Astrocyte of the cerebellum (primary cell): ENCODE measurements at regions not wholly inside any gene's neighbourhood (a gene's known extent, or its start where the extent isn't known, plus 50 kb on each side); places are given as distances from the start of the nearest gene placed in this dataset.

Source experiments
- DNase-seq: peaks from one replicate; pipeline ENCODE4 v3.0.0-alpha.2; 2011; ENCODE audit warnings: low read depth
- H3K4me3 ChIP-seq: 2 replicates; pipeline ENCODE4 v1.5.1; 2011; ENCODE audit warnings: mild to moderate bottlenecking, low read depth, low read length, moderate library complexity
- in situ Hi-C: cut with HindIII; loops from 2 replicates; pipeline ENCODE4 v1.10.0; 2017; ENCODE audit warnings: low sequenced_read_pairs
- TF ChIP-seq, protein P1 (sequence below): IDR thresholded peaks from 2 replicates; pipeline ENCODE4 v1.5.1; 2012; ENCODE audit warnings: low read length, low read depth, moderate library complexity, mild to moderate bottlenecking; ENCODE audit errors: missing control alignments

DNA sequence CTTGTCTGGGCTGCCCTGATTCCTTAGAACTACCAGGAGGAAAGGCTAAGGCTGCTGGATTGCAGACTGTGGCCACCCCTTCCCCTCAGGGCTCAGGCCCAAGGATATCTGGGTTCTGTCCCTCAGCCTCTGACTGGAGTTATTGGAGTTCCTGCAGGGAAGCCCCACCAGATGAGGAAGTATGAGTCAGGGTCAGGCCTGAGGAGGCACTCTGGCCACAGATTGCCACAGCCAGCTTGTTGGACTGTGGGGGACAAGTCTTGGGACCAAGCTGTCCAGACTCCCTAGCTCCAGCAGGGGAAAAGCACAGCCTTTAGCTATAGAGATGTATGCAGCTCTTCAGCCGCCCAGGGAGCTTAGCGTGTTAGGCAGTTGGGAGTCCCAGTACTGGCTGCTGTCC lies 381.9 kb upstream of the TOM1L1 start:
- no peak overlapping the region for H3K4me3 ChIP-seq
- in situ Hi-C loops = no loop called here
- TF ChIP-seq, protein P1, sequence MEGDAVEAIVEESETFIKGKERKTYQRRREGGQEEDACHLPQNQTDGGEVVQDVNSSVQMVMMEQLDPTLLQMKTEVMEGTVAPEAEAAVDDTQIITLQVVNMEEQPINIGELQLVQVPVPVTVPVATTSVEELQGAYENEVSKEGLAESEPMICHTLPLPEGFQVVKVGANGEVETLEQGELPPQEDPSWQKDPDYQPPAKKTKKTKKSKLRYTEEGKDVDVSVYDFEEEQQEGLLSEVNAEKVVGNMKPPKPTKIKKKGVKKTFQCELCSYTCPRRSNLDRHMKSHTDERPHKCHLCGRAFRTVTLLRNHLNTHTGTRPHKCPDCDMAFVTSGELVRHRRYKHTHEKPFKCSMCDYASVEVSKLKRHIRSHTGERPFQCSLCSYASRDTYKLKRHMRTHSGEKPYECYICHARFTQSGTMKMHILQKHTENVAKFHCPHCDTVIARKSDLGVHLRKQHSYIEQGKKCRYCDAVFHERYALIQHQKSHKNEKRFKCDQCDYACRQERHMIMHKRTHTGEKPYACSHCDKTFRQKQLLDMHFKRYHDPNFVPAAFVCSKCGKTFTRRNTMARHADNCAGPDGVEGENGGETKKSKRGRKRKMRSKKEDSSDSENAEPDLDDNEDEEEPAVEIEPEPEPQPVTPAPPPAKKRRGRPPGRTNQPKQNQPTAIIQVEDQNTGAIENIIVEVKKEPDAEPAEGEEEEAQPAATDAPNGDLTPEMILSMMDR = no peak
- DNase-seq = no peak

DNA sequence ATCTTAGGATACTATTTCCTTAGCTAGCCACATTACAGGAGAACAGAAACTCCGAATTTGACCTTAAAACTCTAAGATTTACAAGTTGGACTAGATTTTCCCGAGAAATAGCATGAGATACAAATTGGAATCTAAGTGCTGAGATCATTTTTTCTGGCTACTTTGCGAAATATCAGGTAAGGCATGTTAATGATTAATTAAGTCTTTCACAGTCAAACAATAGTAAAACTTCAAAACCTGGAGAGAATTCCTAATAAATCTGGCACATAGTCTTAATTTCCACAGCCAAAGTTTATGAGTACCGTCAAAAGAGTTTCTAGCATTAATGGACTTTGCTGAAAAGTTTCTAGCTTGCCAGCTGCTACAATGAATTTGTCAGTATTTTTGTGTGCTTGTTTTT lies 379.5 kb upstream of the TOM1L1 start:
- DNase-seq = no peak
- in situ Hi-C loops = no loop called here
- TF ChIP-seq, protein P1 = no peak
- no peak overlapping the region for H3K4me3 ChIP-seq

DNA sequence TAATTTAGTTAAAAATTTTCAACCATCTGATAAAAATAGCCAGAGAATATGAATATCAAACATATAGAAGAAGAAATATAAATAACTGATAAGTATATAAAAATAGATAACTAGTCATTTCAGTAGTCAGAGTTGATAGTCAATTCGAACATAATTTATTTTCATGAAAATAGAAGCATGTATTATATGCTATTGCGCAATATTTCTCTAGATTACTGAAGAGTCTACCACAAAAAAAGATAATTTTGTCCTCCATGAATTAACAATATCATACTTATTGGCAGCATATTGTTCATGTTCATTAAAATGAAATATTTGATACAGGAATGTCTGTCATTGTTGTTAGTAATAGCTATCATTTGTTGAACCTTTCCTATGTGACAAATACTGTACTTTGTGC lies 376.2 kb upstream of the TOM1L1 start:
- in situ Hi-C loops = no loop called here

DNA sequence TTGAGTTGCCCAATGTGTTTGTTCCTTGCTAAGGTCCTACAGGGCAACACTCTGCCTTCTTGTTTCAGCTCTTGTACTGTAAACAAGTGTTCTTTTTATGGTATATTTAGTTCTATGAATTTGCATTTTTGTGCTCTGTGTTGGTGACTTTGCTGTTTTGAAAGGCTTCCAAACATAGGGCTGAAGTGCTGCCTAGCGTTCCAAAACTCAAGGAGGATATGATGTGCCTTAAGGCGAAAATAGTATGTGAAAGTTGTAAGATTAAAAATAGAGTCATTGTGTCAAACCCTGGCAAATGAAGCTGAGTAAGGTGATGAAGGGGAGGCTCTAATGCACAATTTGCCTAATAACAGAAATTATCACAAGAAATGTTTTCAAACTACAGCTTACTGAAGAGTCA lies 372.7 kb upstream of the TOM1L1 start:
- DNase-seq = no peak
- TF ChIP-seq, protein P1 = no peak
- in situ Hi-C loops = no loop called here
- H3K4me3 ChIP-seq = no peak overlapping the region

More for the DNA sequence above, 376.2 kb upstream of the TOM1L1 start:
- DNase-seq = no peak
- TF ChIP-seq, protein P1 = no peak
- no peak overlapping the region for H3K4me3 ChIP-seq

DNA sequence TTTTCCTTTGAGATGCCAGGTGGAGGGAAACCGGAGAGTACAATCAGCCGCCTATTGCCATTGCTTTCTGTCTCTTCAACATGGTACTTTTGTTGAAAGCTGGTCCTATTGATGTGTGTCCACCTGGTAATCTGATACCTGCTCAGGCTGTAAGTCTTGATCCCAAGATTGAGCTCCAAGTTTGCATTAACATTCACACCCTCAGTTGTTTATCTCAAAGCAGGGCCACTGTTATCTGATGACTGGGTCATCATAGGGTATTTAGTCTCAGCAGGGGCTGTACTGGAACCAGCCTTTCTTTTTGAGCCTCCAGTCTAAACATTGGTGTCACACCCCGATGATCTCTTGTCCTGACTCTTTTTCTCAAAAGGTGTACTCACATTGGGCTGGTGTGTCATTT lies 370.3 kb upstream of the TOM1L1 start:
- in situ Hi-C loops = no loop called here
- DNase-seq = no peak
- no peak overlapping the region for H3K4me3 ChIP-seq
- TF ChIP-seq, protein P1 = no peak

DNA sequence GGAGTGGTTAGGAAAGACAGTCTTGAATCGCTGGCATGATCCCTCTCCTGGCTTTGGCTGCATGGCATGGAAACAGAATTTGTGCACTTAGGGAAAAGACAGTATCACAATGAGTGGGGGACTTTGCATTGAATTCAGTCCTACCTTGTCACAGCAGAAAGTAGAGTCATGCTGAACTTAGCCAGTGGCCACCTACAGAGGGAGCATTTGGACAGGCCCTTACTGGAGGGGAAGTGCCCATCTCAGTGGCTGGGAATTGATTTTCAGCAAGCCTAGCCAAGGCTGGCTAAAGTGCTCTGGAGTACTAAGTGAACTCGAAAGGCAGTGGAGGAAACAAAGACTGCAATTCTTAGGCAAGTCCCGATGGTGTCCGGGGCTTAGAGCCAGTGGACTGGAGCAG lies 364.3 kb upstream of the TOM1L1 start:
- in situ Hi-C loops = no loop called here
- TF ChIP-seq, protein P1 = no peak
- no peak overlapping the region for H3K4me3 ChIP-seq
- no peak for DNase-seq

DNA sequence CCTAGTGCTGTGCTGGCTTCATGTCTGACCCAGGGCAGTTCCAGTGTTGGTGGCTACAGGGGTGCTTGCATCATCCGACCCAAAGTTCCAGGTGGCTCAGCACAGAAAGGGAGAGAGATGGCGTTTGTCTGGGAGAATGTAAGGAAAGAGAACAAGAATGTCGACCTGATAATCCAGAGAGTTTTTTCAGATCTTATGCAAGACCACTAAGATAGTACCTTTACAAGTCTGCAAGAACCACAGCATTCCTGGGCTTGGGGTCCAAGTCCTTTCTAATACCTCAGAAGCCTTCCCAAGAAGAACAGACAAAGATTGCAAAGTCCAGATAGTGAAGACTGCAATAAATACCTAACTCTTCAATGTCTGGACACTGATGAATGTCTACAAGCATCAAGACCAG lies 363.0 kb upstream of the TOM1L1 start:
- TF ChIP-seq, protein P1 = no peak
- DNase-seq = no peak
- in situ Hi-C loops = no loop called here

More for the DNA sequence above, 363.0 kb upstream of the TOM1L1 start:
- H3K4me3 ChIP-seq = no peak overlapping the region
